ENCODE measurements at regions not wholly inside any gene's neighbourhood (a gene's known extent, or its start where the extent isn't known, plus 50 kb on each side); places are given as distances from the start of the nearest gene placed in this dataset.

DNA sequence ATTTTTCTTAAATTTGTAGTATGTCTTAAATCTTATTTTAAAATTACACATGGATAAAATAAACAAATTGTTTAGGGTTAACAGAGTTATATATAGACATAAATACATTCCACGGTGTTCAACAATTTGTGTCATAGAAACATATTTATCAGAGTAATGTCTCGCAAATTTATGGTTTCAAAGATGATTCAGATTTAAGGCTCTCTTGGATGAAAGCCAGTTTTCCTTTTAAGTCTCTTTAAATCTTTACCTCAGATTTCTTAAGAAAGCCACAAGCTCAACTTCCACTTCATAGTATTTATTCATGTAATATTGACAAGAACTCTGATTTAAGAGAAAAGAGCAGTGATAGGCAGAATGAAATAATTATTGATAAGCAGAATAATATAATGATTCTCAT, 1254.8 kb upstream of the ADGRL3 start:
- no peak for TF ChIP-seq CTCF (IDR thresholded peaks at IDR 0.05; ENCODE audit: insufficient read depth, missing control alignments)
- FAIRE-seq (no peak), DNase-seq (ENCODE audit: insufficient read length, low spot score) (no peak)

- FAIRE-seq (no peak), DNase-seq (ENCODE audit: insufficient read length, low spot score) (no peak)
- no peak for TF ChIP-seq CTCF (IDR thresholded peaks at IDR 0.05; ENCODE audit: insufficient read depth, missing control alignments)
Observed at GRCh38 chr4:59945716-59946115, 1254.4 kb upstream of the ADGRL3 start.

DNA sequence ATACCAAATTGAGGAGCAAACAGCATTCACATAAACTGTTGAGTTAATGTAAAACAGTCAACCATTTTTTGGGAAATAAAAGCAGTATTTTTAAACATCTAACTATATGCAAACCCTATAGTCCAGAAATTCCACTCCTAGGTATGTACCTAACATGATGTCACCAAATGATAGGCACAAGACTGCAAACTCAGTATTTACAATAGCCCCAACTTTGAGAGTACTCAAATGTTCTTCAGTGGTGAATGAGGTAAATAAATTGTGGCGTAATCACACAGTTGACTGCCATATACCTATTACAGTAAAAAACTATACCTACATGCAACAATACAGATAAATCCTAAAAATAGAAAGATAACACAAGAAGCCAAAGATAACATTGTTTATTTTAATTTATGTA, 1243.8 kb upstream of the ADGRL3 start:
- FAIRE-seq: no peak
- TF ChIP-seq CTCF (IDR thresholded peaks at IDR 0.05; ENCODE audit: insufficient read depth, missing control alignments): no peak
- DNase-seq (ENCODE audit: insufficient read length, low spot score): no peak

DNA sequence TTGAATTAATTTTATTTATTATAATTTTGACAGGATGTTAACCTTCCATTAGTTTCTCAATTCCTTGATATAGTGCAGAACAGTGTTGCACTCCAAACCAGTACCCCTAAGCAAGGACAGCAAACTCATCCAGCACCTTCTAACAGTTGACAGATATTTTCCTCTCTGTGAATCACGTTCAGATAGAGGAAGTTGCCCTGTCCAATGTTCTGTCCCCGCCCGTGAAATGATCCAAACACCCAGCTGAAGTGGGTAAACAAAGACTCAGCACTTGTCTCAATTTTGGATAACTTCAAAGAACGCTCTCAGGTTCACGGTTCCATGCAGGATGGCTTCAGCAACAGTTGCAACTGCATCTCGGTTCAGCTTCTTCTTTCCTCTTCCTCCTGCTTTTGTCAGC, 1240.0 kb upstream of the ADGRL3 start:
- FAIRE-seq: no peak
- no peak for DNase-seq (ENCODE audit: insufficient read length, low spot score)
- no peak for TF ChIP-seq CTCF (IDR thresholded peaks at IDR 0.05; ENCODE audit: insufficient read depth, missing control alignments)

DNA sequence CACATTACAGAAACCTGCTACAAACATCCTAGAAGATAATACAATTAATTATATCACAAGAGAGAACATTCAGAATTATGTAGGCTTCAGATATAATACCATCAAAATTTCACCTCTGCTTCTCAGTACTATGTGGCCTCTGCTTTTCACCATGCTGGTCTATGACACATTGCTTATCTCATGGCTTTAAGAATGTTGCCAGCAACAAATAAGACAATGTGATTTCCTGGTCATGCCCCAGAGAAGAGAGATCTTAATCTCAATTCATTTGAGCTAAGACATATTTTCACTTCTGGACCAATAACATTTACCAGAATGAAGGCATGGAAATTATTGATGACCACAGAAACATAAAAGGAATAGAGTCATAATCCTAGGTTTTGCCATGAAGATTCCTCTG, 1233.4 kb upstream of the ADGRL3 start:
- DNase-seq (ENCODE audit: insufficient read length, low spot score) (no peak), FAIRE-seq (peak; percentile 29)
- no peak for TF ChIP-seq CTCF (IDR thresholded peaks at IDR 0.05; ENCODE audit: insufficient read depth, missing control alignments)

DNA sequence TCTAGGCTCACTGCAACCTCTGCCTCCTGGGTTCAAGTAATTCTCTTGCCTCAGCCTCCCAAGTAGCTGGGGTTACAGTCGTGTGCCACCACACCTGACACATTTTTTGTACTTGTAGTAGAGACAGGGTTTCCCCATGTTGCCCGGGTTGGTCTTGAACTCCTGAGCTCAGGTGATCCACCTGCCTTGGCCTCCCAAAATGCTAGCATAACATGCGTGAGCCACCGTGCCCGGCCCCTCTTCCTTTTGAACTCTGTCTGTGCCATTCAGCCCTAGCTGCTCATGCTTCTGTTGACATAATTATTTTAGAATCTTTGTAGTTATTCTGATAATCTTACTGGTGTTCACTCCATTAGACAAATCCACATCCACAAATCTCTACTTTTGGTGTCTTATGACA, 1231.3 kb upstream of the ADGRL3 start:
- no peak for FAIRE-seq
- no peak for TF ChIP-seq CTCF (IDR thresholded peaks at IDR 0.05; ENCODE audit: insufficient read depth, missing control alignments)
- DNase-seq (ENCODE audit: insufficient read length, low spot score): no peak

- DNase-seq (ENCODE audit: insufficient read length, low spot score): no peak
- FAIRE-seq: no peak
- no peak for TF ChIP-seq CTCF (IDR thresholded peaks at IDR 0.05; ENCODE audit: insufficient read depth, missing control alignments)
Observed at GRCh38 chr4:59969909-59970308, 1230.2 kb upstream of the ADGRL3 start.
